Psoas muscle (tissue), 7 donors: ENCODE measurements at regions not wholly inside any gene's neighbourhood (a gene's known extent, or its start where the extent isn't known, plus 50 kb on each side); places are given as distances from the start of the nearest gene placed in this dataset.

Source experiments
- ATAC-seq, 4 donors: fragments of 200-7000 bp; cut with Tn5 transposase; one replicate each; pipeline ENCODE4 v1.9.1; 2020; ENCODE audit warnings: moderate library complexity in 3 of 4, mild to moderate bottlenecking in 2 of 4
- DNase-seq, 2 donors: peaks; one replicate each; pipeline ENCODE4 v3.0.0-alpha.2; 2020
- H3K27ac ChIP-seq: fragments of 200-600 bp; one replicate; pipeline ENCODE4 v1.8.0; 2022
- H3K27me3 ChIP-seq, 3 donors: fragments of 200-600 bp in 1 of 3; one replicate each; pipeline versions ENCODE4 v1.6.1 to v1.8.0; 2013 to 2022; ENCODE audit warnings: low read length in 2 of 3, mild to moderate bottlenecking in 2 of 3, moderate library complexity in 1 of 3; ENCODE audit not compliant: insufficient read depth in 3 of 3
- H3K36me3 ChIP-seq, 2 donors: fragments of 200-600 bp in 1 of 2; one replicate each; pipeline versions ENCODE4 v1.6.1 to v1.8.0; 2013 to 2022; ENCODE audit warnings: low read depth in 1 of 2, mild to moderate bottlenecking in 1 of 2, moderate library complexity in 1 of 2; ENCODE audit not compliant: insufficient read depth in 1 of 2
- H3K4me1 ChIP-seq: fragments of 200-600 bp; one replicate; pipeline ENCODE4 v1.8.0; 2022
- H3K4me3 ChIP-seq: fragments of 200-600 bp; one replicate; pipeline ENCODE4 v1.8.0; 2022; ENCODE audit warnings: mild to moderate bottlenecking
- H3K9me3 ChIP-seq: fragments of 200-600 bp; one replicate; pipeline ENCODE4 v1.8.0; 2022
- CTCF ChIP-seq: fragments of 200-600 bp; IDR thresholded peaks from one replicate; pipeline ENCODE4 v1.8.0; 2022; ENCODE audit warnings: antibody characterized with exemption
- WGBS, 3 donors: extraction: QIAGEN DNeasy Blood & Tissue Kit; methylation state at CpG; one replicate each; pipeline versions ENCODE4 v1.1.6 to v1.1.7; 2013; 5-methylcytosine and 5-hydroxymethylcytosine counted together
- intact Hi-C, 2 donors: fragments of 100-400 bp; cut with DNase I; formaldehyde crosslinking; loops; one replicate each; pipeline versions ENCODE4 v1.11.0 to v1.14.2; 2022
- donor health status: healthy with polysubstance abuse.
- donor health status: DM: no; HTN: no; CAD: no; lungs with moderate emphysema.
- donor health status: Bipolar disorder and iron deficiency.
- donor health status: healthy.
- donor health status: DM: yes; HTN: yes; CAD: no.
- donor health status: DM: no; HTN: no; CAD: no.
- donor health status: DM: yes; HTN: yes; CAD: no.

GRCh38 chr4:181562399-181562798 is 680.8 kb upstream of the TENM3 start:
- intact Hi-C loops, result no loop called here
- Histone ChIP-seq H3K4me3 (no peak overlapping the region), H3K4me1 (no peaks in the 10 kb centered on the region), H3K27ac (no peak overlapping the region), H3K27me3 (no peaks in the 10 kb centered on the region), H3K36me3 (no peaks in the 10 kb centered on the region), H3K9me3 (no peaks in the 10 kb centered on the region)
- 94 to 100% (median 96%) methylated on average over 2 of the region's 2 CpGs for WGBS, 3 donors
- ATAC-seq (no peak), DNase-seq (no peak)
- no peak for TF ChIP-seq CTCF

- no peak overlapping the region for H3K27ac ChIP-seq
- intact Hi-C loops, result no loop called here
These were observed 678.6 kb upstream of the TENM3 start for GRCh38 chr4:181564625-181565024.

GRCh38 chr4:181566490-181566889 is 676.7 kb upstream of the TENM3 start:
- Histone ChIP-seq H3K4me3 (no peak overlapping the region), H3K4me1 (no peaks in the 10 kb centered on the region), H3K27ac (no peak overlapping the region), H3K36me3 (no peaks in the 10 kb centered on the region), H3K27me3 (no peaks in the 10 kb centered on the region), H3K9me3 (no peaks in the 10 kb centered on the region)
- intact Hi-C loops, result no loop called here
- TF ChIP-seq CTCF, result no peak
- no peak for DNase-seq
- 24 to 44% (median 29%) methylated on average over 7 of the region's 7 CpGs for WGBS, 3 donors
- ATAC-seq, result no peak

More at GRCh38 chr4:181564625-181565024, 678.6 kb upstream of the TENM3 start:
- 81 to 91% (median 85%) methylated on average over 6 of the region's 6 CpGs for WGBS, 3 donors
- no peaks in the 10 kb centered on the region for H3K9me3 ChIP-seq
- H3K36me3 ChIP-seq, result no peaks in the 10 kb centered on the region
- no peaks in the 10 kb centered on the region for H3K4me1 ChIP-seq
- DNase-seq, result no peak
- no peak for TF ChIP-seq CTCF
- no peak for ATAC-seq
- H3K4me3 ChIP-seq, result no peak overlapping the region
- H3K27me3 ChIP-seq, result no peaks in the 10 kb centered on the region

GRCh38 chr4:181569553-181569952 is 673.6 kb upstream of the TENM3 start:
- ATAC-seq, result no peak
- DNase-seq, result no peak
- H3K27me3 ChIP-seq, result no peaks in the 10 kb centered on the region
- 65 to 71% (median 66%) methylated on average over 2 of the region's 2 CpGs for WGBS, 3 donors
- no peak overlapping the region for H3K4me3 ChIP-seq
- H3K36me3 ChIP-seq, result no peaks in the 10 kb centered on the region
- TF ChIP-seq CTCF, result peak; percentile 12
- no peak overlapping the region for H3K27ac ChIP-seq
- intact Hi-C loops, result no loop called here
- no peaks in the 10 kb centered on the region for H3K4me1 ChIP-seq
- H3K9me3 ChIP-seq, result no peaks in the 10 kb centered on the region

GRCh38 chr4:181578911-181579310 is 664.3 kb upstream of the TENM3 start:
- DNase-seq (no peak), ATAC-seq (no peak)
- intact Hi-C loops, result no loop called here
- no peak for TF ChIP-seq CTCF
- Histone ChIP-seq H3K9me3 (no peaks in the 10 kb centered on the region), H3K27me3 (no peaks in the 10 kb centered on the region), H3K4me3 (no peak overlapping the region), H3K27ac (no peak overlapping the region), H3K4me1 (no peaks in the 10 kb centered on the region), H3K36me3 (no peaks in the 10 kb centered on the region)
- WGBS, 3 donors, result 57 to 65% (median 62%) methylated on average over 5 of the region's 5 CpGs
